ENCODE measurements at regions not wholly inside any gene's neighbourhood (a gene's known extent, or its start where the extent isn't known, plus 50 kb on each side); places are given as distances from the start of the nearest gene placed in this dataset.

DNA sequence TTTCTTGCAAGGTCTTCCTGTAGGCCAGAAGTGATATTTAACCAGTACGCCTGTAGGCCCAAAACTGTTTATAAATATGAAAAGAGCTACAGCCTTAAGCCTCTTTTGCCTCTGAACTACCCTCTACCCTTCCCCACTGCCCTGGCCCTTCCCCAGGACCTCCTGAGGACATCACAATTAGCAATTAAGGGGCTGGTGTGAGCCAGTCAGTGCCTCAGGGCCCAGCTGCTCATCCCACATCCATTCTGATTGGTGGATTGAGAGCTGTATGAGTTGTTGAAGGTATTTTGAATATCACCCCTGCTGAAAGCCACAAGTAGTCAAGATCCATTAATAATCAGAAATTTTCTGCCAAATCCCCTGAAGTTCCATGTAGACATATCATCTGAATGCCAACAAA is 126.3 kb upstream of the TACR1 start:
- WGBS, result 100% methylated on average over 1 of the region's 1 CpG
- no peaks in the 10 kb centered on the region for H3K27me3 ChIP-seq (replicated peaks; ENCODE audit: insufficient read depth)
- no peak for DNase-seq (ENCODE audit: low spot score)

DNA sequence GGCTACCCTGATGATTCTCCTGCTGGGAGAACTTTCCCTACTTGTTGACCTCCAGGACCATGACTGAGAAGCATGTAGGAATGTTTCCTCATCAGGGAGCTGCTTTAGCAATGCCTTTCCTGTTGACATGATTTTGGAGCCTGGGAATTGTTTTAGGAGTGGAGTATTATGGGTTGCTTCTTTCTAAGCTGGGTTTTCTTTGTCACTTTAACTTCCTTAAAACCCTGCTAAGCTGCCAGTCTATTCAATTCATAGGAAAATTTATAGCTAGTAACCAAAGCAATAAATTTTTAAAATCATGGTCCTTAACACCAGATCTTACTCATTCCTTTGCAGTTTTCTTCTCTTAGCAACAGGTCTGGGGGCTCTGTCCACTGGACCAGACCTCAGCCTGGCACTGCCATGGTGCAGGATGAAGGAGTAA is 125.6 kb upstream of the TACR1 start:
- H3K4me1 ChIP-seq (replicated peaks), result no peaks in the 10 kb centered on the region
- H3K4me3 ChIP-seq, result no peak overlapping the region
- H3K36me3 ChIP-seq, result no peaks in the 10 kb centered on the region
- no peak overlapping the region for H3K27ac ChIP-seq
- no peak for DNase-seq (ENCODE audit: low spot score)
- no peaks in the 10 kb centered on the region for H3K27me3 ChIP-seq (replicated peaks; ENCODE audit: insufficient read depth)
- TF ChIP-seq POLR2AphosphoS5 (IDR thresholded peaks at IDR 0.05), result no peak
- TF ChIP-seq POLR2A (IDR thresholded peaks at IDR 0.05), result no peak
- TF ChIP-seq, protein P1, sequence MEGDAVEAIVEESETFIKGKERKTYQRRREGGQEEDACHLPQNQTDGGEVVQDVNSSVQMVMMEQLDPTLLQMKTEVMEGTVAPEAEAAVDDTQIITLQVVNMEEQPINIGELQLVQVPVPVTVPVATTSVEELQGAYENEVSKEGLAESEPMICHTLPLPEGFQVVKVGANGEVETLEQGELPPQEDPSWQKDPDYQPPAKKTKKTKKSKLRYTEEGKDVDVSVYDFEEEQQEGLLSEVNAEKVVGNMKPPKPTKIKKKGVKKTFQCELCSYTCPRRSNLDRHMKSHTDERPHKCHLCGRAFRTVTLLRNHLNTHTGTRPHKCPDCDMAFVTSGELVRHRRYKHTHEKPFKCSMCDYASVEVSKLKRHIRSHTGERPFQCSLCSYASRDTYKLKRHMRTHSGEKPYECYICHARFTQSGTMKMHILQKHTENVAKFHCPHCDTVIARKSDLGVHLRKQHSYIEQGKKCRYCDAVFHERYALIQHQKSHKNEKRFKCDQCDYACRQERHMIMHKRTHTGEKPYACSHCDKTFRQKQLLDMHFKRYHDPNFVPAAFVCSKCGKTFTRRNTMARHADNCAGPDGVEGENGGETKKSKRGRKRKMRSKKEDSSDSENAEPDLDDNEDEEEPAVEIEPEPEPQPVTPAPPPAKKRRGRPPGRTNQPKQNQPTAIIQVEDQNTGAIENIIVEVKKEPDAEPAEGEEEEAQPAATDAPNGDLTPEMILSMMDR (IDR thresholded peaks at IDR 0.05), result no peak
- intact Hi-C loops (cut with DNase I), result no loop called here
- H3K9me3 ChIP-seq, result no peaks in the 10 kb centered on the region

More for the DNA sequence above, 126.3 kb upstream of the TACR1 start:
- no peaks in the 10 kb centered on the region for H3K4me1 ChIP-seq (replicated peaks)
- H3K27ac ChIP-seq, result no peak overlapping the region
- H3K36me3 ChIP-seq, result no peaks in the 10 kb centered on the region
- intact Hi-C loops (cut with DNase I), result no loop called here
- H3K4me3 ChIP-seq, result no peak overlapping the region
- H3K9me3 ChIP-seq, result no peaks in the 10 kb centered on the region
- no peak for TF ChIP-seq POLR2A (IDR thresholded peaks at IDR 0.05)

DNA sequence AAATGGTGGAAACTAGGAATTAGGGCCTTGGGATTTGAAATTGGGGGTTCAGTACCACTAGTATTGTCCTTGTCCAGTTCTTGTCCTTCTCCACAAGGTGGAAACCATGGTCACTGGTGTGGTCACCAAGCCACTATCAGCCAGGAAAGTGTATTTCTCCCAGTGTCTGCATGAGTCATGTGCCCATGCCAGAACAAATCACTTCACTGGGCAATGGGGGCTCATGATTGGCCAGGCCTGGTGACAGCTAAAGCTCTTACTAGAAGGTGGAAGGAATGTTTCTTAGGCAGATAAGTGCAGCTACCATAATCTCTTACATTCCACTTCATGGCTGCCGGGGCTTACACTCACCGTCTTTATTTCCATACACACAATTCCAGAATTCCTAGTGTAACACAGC is 124.8 kb upstream of the TACR1 start:
- TF ChIP-seq, protein P1 (IDR thresholded peaks at IDR 0.05), result no peak
- TF ChIP-seq POLR2AphosphoS5 (IDR thresholded peaks at IDR 0.05), result no peak
- H3K27ac ChIP-seq, result no peak overlapping the region
- WGBS, result 100% methylated on average over 2 of the region's 2 CpGs
- H3K36me3 ChIP-seq, result no peaks in the 10 kb centered on the region
- intact Hi-C loops (cut with DNase I), result no loop called here
- H3K27me3 ChIP-seq (replicated peaks; ENCODE audit: insufficient read depth), result no peaks in the 10 kb centered on the region
- no peaks in the 10 kb centered on the region for H3K4me1 ChIP-seq (replicated peaks)
- H3K9me3 ChIP-seq, result no peaks in the 10 kb centered on the region
- DNase-seq (ENCODE audit: low spot score), result no peak
- no peak overlapping the region for H3K4me3 ChIP-seq

DNA sequence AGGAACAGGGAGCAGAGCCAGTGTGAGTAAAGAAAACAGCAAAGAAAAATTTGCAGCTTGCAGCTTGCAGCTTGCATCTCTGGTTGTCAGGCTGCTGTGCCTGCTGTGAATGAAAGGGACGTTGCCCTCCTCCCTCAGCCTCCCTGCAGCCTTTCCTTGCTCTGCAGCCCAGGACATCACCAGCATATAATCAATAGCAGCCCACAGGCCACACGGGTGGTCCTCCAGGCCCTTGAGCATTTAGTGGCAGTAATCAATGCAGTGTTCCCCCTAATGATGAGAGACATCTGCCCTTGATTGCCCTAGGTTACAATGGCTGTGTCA is 122.2 kb upstream of the TACR1 start:
- intact Hi-C loops (cut with DNase I), result no loop called here
- H3K4me3 ChIP-seq, result no peak overlapping the region
- H3K4me1 ChIP-seq (replicated peaks), result no peaks in the 10 kb centered on the region
- 35% methylated on average over 2 of the region's 2 CpGs for WGBS
- no peaks in the 10 kb centered on the region for H3K27me3 ChIP-seq (replicated peaks; ENCODE audit: insufficient read depth)
- H3K36me3 ChIP-seq, result no peaks in the 10 kb centered on the region
- TF ChIP-seq, protein P1 (IDR thresholded peaks at IDR 0.05), result no peak
- TF ChIP-seq POLR2AphosphoS5 (IDR thresholded peaks at IDR 0.05), result no peak
- TF ChIP-seq POLR2A (IDR thresholded peaks at IDR 0.05), result no peak
- DNase-seq (ENCODE audit: low spot score), result no peak
- no peak overlapping the region for H3K27ac ChIP-seq
- H3K9me3 ChIP-seq, result no peaks in the 10 kb centered on the region

DNA sequence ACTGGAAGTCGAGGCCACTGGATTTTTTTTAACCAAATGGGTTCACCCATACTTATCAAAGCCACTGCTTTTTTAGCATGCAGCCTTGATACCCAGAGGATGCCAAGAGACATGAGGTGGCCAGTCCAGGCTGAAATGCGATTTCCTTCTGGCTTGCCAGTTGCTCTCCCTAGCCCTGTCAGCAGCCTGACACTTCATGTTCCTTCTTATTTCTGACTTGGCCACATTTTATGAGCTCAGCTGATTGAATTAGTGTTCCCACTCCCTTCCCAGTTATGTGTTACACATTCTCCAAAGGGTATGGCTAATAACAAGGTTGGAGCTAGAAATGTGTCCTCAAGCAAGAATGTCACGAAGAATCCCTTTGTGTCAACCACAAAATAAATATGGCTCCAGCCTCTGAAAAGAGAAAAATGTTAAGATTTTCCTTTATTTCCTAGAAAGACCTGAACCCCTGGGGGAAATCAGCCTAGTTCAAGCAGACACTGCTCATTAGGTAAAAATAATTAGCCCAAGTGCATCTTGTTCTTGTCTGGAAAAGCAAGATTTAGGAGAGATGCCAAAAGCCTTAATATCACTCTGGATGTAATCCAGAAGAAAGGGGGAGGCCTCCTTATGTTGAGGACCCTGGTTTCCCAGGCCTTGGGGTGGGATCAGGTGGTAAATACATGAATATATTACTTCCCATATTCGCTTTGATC is 121.7 kb upstream of the TACR1 start:
- Histone ChIP-seq H3K27me3 (replicated peaks; ENCODE audit: insufficient read depth) (no peaks in the 10 kb centered on the region), H3K27ac (no peak overlapping the region), H3K9me3 (no peaks in the 10 kb centered on the region), H3K4me3 (no peak overlapping the region), H3K4me1 (replicated peaks) (no peaks in the 10 kb centered on the region), H3K36me3 (no peaks in the 10 kb centered on the region)
- intact Hi-C loops (cut with DNase I), result no loop called here
- 64% methylated on average over 4 of the region's 4 CpGs for WGBS
- no peak for TF ChIP-seq POLR2A (IDR thresholded peaks at IDR 0.05)
- TF ChIP-seq POLR2AphosphoS5 (IDR thresholded peaks at IDR 0.05), result no peak
- TF ChIP-seq, protein P1 (IDR thresholded peaks at IDR 0.05), result no peak
- no peak for DNase-seq (ENCODE audit: low spot score)
